SJCRH30 (cell line): ENCODE measurements at regions not wholly inside any gene's neighbourhood (a gene's known extent, or its start where the extent isn't known, plus 50 kb on each side); places are given as distances from the start of the nearest gene placed in this dataset.

Experiments
- DNase-seq, 2 experiments: peaks; one replicate each; pipeline ENCODE4 v3.0.0-alpha.2; 2015 to 2020
- H3K27ac ChIP-seq: fragments of 250-450 bp; sonication (Bioruptor Pico); 2 replicates; pipeline ENCODE4 v1.5.1; 2020; ENCODE audit warnings: mild to moderate bottlenecking, moderate library complexity
- H3K27me3 ChIP-seq: fragments of 250-450 bp; sonication (Bioruptor Pico); 2 replicates; pipeline ENCODE4 v1.5.1; 2020; ENCODE audit warnings: mild to moderate bottlenecking, moderate library complexity
- H3K36me3 ChIP-seq: fragments of 250-450 bp; sonication (Bioruptor Pico); 2 replicates; pipeline ENCODE4 v1.5.1; 2020; ENCODE audit warnings: mild to moderate bottlenecking, moderate library complexity
- H3K4me1 ChIP-seq: fragments of 250-450 bp; sonication (Bioruptor Pico); 2 replicates; pipeline ENCODE4 v1.5.1; 2020; ENCODE audit warnings: mild to moderate bottlenecking, moderate library complexity
- H3K4me3 ChIP-seq: fragments of 250-450 bp; sonication (Bioruptor Pico); 2 replicates; pipeline ENCODE4 v1.5.1; 2020; ENCODE audit warnings: mild to moderate bottlenecking, moderate library complexity
- H3K9me3 ChIP-seq: fragments of 250-450 bp; sonication (Bioruptor Pico); replicated peaks from 2 replicates; pipeline ENCODE4 v1.5.1; 2020; ENCODE audit warnings: mild to moderate bottlenecking, moderate library complexity

DNA sequence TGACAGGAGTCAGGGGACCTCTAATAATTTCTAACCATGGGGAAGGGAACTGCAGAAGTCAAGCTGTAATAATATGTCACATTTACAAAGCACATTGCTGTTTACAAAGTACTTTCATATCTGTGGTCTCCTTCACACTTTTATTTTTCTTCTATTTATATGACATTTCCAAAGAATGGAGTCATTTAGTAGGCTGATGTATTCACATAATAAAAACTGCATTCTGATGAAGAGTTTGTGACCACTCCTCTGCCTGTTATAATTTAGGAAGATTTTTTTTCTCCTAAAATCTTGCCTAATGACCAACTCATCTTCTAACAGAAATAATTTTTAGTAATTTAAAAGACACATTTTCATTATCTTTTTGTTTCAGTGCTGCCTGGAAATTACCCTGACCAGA, 272.2 kb upstream of the VEPH1 start:
- no peaks in the 10 kb centered on the region for H3K9me3 ChIP-seq
- no peak overlapping the region for H3K4me3 ChIP-seq
- H3K27ac ChIP-seq, result no peak overlapping the region
- H3K27me3 ChIP-seq, result no peaks in the 10 kb centered on the region
- no peak for DNase-seq
- no peaks in the 10 kb centered on the region for H3K36me3 ChIP-seq
- H3K4me1 ChIP-seq, result no peaks in the 10 kb centered on the region; the same call in 1 of the 2 replicates

DNA sequence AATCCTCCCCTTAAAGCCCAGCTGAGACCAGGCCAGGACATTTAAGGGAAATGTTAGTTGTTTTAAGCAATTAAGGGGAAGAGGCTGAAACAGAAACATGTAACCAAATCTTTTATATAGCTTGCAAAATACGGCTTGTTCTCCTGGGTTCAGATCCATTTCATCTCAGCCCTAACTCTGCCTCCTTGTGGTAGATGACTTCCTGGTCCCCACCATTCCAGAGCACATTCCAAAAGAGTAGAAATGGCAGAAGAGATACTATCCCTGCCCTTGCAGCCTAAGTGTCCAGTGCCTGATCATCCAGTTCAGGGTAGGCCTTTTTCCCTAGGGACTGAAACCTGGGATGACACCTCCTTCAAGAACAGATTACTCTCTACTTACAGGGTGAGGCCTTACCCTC, 266.2 kb upstream of the VEPH1 start:
- no peaks in the 10 kb centered on the region; the same call in 1 of the 2 replicates for H3K4me1 ChIP-seq
- H3K4me3 ChIP-seq, result no peak overlapping the region
- no peaks in the 10 kb centered on the region for H3K9me3 ChIP-seq
- DNase-seq, result no peak
- no peaks in the 10 kb centered on the region for H3K27me3 ChIP-seq
- no peak overlapping the region for H3K27ac ChIP-seq
- H3K36me3 ChIP-seq, result no peaks in the 10 kb centered on the region

DNA sequence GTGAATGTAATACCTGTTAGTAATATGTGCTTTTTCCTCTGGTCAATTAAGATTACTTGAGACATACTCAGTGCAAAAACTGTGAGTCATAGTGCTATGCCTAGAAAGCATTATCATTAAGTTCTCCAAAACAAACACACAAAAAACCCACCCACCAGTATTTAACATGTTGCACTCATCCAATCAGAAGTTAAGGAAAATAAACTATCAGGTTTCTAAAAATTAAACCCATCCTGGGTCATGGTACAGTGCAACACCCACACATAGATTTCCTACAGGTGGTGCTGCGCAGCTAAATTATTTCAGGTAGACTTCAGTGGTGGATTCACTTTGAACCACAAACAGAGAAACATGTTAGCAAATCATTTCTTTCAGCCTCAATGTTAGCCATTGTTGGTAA, 264.4 kb upstream of the VEPH1 start:
- no peaks in the 10 kb centered on the region for H3K36me3 ChIP-seq
- no peaks in the 10 kb centered on the region for H3K9me3 ChIP-seq
- H3K4me1 ChIP-seq, result no peaks in the 10 kb centered on the region; the same call in 1 of the 2 replicates
- no peaks in the 10 kb centered on the region for H3K27me3 ChIP-seq
- no peak overlapping the region for H3K27ac ChIP-seq
- DNase-seq, result no peak
- no peak overlapping the region for H3K4me3 ChIP-seq

DNA sequence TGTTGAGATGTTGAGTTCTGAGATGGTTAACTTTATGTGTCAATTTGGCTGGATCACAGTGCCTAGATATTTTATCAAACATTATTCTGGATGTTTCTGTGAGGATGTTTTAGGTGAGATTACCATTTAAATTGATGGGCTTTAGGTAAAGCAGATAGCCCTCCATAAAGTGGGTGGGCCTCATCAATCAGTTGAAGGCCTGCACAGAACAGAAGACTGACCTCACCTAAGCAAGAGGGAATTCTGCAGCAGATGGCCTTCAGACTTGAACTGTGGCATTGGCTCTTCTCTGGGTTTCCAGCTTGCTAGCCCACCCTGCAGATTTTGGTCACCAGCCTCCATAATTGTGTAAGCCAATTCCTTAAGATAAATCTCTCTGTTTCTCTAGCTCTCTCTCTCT, 260.4 kb upstream of the VEPH1 start:
- Histone ChIP-seq H3K36me3 (no peaks in the 10 kb centered on the region), H3K9me3 (no peaks in the 10 kb centered on the region), H3K4me1 (no peaks in the 10 kb centered on the region), H3K27me3 (no peaks in the 10 kb centered on the region), H3K4me3 (no peak overlapping the region), H3K27ac (no peak overlapping the region)
- no peak for DNase-seq

DNA sequence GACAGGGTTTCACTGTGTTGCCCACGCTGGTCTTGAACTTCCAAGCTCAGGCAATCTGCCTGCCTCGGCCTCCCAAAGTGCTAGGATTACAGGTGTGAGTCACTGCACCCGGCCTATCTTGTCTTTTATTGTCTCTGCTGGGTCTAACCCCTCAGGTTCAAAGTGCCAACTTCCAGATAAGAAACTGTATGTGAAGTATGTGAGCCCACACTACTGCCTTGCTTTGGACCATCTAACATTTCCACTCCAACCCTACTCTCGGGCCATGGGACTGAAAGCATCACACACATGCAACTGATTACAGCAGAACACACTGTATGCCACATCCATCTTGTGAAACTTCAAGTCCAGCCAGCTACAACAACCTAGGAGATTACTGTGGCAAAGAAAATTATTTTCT, 256.1 kb upstream of the VEPH1 start:
- H3K27ac ChIP-seq, result no peak overlapping the region
- no peak for DNase-seq
- no peaks in the 10 kb centered on the region for H3K36me3 ChIP-seq

DNA sequence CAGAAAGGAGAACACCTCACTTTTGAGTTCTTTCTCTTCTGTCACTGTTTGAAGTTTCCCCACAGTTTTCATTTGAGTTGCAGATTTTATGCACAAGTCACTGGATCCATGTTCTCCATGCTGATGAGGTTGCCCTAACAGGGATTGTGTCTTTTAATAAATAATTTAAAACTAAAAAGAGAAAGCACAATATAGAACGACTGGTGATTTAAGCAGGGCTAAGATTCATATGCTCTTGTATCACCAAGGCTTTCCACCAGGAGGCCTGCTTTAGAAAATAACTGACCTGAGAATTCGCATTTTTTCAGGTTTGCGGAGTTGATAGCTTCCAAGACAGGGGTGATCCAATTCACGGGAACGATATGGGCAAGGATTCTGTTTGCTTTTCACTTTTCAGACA, 252.0 kb upstream of the VEPH1 start:
- H3K4me1 ChIP-seq, result no peaks in the 10 kb centered on the region
- no peak overlapping the region for H3K27ac ChIP-seq
- no peaks in the 10 kb centered on the region for H3K9me3 ChIP-seq
- H3K4me3 ChIP-seq, result no peak overlapping the region
- DNase-seq, result no peak
- no peaks in the 10 kb centered on the region for H3K36me3 ChIP-seq
- H3K27me3 ChIP-seq, result no peaks in the 10 kb centered on the region

More for the DNA sequence above, 256.1 kb upstream of the VEPH1 start:
- no peaks in the 10 kb centered on the region for H3K27me3 ChIP-seq
- H3K4me1 ChIP-seq, result no peaks in the 10 kb centered on the region
- no peaks in the 10 kb centered on the region for H3K9me3 ChIP-seq
- no peak overlapping the region for H3K4me3 ChIP-seq

DNA sequence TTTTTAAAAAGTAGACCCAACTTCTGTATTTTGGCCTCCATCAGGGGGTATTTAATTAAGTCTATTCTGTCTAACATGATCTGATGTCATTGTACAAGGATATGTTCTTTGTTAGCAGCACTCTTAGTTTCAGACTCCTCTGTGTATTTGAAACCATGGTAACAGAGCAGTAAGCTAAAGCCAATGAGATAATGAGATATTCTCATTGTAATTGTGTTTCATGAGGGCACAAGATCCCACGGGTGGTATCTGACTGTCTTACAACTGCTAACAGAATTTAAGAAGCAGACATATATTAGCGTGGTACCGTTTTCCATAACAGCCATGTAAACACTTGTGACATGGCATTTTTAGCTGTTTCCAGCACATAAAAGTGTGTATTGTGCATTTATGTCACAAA, 251.2 kb upstream of the VEPH1 start:
- Histone ChIP-seq H3K4me1 (no peaks in the 10 kb centered on the region), H3K27ac (no peak overlapping the region), H3K4me3 (no peak overlapping the region), H3K36me3 (no peaks in the 10 kb centered on the region), H3K9me3 (no peaks in the 10 kb centered on the region), H3K27me3 (no peaks in the 10 kb centered on the region)
- no peak for DNase-seq

DNA sequence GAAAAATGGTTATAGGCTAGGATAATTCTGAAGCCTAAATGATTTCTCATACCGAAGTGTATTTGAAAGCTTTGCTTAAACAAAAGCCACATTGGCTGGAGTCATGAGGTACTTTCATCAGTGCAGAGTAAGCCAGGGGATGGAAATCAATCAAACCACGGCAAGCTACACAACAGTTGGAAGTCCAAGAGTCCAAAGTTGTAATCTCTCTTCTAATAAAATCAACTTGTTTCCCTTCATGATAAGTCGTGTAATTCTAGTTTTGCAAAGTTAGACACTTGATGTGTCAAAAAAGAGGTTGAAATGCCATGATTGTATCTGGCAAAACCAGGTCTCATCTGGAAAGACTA, 250.5 kb upstream of the VEPH1 start:
- DNase-seq, result no peak
- Histone ChIP-seq H3K4me3 (no peak overlapping the region), H3K27me3 (no peaks in the 10 kb centered on the region), H3K36me3 (no peaks in the 10 kb centered on the region), H3K4me1 (no peaks in the 10 kb centered on the region), H3K9me3 (no peaks in the 10 kb centered on the region), H3K27ac (no peak overlapping the region)

DNA sequence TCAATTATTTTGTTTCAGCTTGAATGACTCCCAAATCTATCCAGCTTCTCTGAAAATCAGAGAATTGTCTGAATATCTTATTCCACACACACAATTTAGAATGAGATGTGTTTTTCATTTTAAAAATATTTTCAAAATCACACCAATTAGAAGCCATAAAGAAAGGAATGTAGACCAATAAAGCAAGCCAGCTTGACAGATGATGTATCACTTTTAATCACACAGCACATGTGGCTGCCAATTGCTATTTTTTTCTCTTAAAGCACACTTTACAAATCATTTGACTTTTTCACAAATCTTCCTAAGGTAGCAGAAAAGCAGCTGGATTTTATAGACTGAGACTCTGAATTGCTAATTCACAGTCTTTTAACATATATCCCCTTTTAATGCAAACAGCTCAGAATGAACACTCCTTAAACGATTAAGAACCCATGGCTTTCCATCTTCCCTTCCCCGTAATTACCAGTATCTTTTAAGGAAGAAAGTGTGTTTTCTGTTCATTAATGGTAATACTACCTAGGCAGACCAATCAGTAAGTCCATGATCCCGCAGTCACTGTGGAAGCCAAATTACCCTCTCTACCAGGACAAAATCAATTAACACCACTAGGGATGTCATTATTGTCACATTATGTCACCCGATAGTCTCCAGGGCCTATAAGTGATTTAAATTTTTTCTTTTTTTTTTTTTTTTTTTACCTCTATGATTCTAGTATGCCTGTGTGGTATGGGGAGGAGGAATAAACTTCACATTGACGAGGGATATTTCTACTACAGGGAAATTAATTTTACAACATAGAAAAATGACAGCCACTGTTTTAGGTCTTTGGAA, 250.0 kb upstream of the VEPH1 start:
- H3K27ac ChIP-seq, result no peak overlapping the region

DNA sequence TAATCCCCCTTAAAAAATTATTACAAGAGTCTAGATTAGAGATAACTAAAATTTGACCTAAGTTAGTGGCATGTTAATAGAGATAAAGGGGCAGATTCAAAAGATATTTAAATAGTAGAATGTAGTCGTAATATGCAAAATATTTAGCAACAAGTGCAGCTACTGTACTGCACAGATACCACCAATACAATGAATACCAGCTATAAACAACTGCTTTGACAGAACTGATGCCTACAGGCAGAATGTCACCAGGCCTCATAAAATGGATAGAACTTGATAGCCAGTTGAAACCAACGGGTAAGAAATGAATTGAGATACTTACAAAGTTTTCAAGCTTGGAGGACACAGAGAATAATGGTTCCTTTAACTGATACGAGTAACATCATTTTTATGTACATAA, 249.3 kb upstream of the VEPH1 start:
- H3K4me1 ChIP-seq, result no peaks in the 10 kb centered on the region
- H3K27ac ChIP-seq, result no peak overlapping the region
- H3K36me3 ChIP-seq, result no peaks in the 10 kb centered on the region
- no peak for DNase-seq
- no peaks in the 10 kb centered on the region for H3K9me3 ChIP-seq
- H3K27me3 ChIP-seq, result no peaks in the 10 kb centered on the region
- no peak overlapping the region for H3K4me3 ChIP-seq

More for the DNA sequence above, 250.0 kb upstream of the VEPH1 start:
- Histone ChIP-seq H3K4me1 (no peaks in the 10 kb centered on the region), H3K4me3 (no peak overlapping the region), H3K9me3 (no peaks in the 10 kb centered on the region), H3K36me3 (no peaks in the 10 kb centered on the region), H3K27me3 (no peaks in the 10 kb centered on the region)
- no peak for DNase-seq

DNA sequence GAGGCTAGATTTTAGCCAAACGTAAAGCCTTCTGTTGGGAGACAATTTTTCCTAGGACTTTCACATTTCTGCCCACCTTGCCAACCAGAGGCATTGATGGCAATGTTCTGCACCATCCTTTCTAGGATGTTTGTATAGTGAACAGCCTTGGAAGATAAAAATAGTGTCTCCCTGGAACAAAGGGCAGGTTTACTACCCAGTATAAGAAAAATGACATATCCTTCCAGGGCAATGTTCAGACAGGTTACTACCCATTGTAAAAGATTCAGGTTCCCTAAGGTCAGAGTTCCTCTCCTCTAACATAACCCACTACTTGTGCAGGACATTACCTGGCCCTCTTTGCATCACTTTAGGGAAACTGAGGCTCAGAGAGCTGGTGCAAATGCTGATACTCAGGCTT, 248.2 kb upstream of the VEPH1 start:
- no peaks in the 10 kb centered on the region for H3K27me3 ChIP-seq

DNA sequence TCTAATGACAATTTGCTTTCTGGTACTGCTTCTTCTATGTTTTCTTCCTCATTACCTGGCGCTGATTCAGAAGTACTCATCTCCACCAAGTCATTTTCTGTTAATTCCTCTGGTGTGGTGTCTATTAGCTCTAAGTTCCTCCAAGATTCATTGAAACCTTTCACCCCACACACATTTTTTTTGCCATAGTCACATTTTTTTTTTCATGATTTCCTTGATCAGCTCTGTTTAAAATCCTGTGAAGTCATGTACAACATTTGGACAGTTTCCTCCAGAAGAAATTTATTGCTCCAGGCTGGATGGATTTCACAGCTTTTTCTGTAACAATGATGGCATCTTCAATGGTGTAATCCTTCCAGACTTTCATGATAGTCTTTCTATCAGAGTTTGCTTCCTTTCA, 243.2 kb upstream of the VEPH1 start:
- Histone ChIP-seq H3K4me3 (no peak overlapping the region), H3K9me3 (no peaks in the 10 kb centered on the region), H3K4me1 (no peaks in the 10 kb centered on the region), H3K27me3 (no peaks in the 10 kb centered on the region), H3K36me3 (no peaks in the 10 kb centered on the region), H3K27ac (no peak overlapping the region)
- DNase-seq, result no peak

More for the DNA sequence above, 248.2 kb upstream of the VEPH1 start:
- Histone ChIP-seq H3K36me3 (no peaks in the 10 kb centered on the region), H3K4me3 (no peak overlapping the region), H3K9me3 (no peaks in the 10 kb centered on the region), H3K27ac (no peak overlapping the region), H3K4me1 (no peaks in the 10 kb centered on the region)
- no peak for DNase-seq

DNA sequence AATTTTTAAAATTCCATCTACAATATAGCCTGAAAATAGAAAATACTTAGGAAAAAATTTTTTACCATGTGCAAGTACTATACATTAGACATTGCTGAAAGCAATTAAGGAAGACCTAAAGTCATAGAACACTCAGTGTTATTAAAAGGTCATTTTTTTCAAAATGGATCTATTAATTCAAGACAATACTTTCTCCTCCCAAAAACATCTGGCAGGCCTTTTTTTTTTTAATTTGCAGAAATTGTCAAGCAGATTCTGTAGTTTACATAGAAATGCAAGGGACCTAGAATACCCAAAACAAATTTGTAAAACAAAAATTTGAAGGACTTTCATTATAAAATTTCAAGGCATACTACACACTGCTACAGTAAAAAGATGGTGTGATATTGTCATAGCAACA, 238.4 kb upstream of the VEPH1 start:
- Histone ChIP-seq H3K4me3 (no peak overlapping the region), H3K27ac (no peak overlapping the region), H3K36me3 (no peaks in the 10 kb centered on the region), H3K9me3 (no peaks in the 10 kb centered on the region), H3K4me1 (no peaks in the 10 kb centered on the region), H3K27me3 (no peaks in the 10 kb centered on the region)
- no peak for DNase-seq

DNA sequence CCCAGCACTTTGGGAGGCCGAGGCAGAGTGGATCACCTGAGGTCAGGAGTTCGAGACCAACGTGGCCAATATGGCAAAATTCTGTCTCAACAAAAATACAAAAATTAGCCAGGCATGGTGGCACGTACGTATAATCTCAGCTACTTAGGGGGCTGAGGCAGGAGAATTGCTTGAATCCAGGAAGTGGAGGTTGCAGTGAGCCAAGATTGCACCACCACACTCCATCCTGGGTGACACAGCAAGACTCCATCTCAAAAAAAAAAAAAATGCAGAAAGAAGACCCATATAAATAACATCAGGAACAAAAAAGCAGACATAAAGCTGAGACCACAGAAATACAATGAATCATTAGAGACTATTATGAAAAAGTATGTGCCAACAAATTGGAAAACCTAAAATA, 235.2 kb upstream of the VEPH1 start:
- Histone ChIP-seq H3K4me3 (no peak overlapping the region), H3K27ac (no peak overlapping the region), H3K9me3 (no peaks in the 10 kb centered on the region), H3K36me3 (no peaks in the 10 kb centered on the region), H3K27me3 (no peaks in the 10 kb centered on the region), H3K4me1 (no peaks in the 10 kb centered on the region)
- no peak for DNase-seq

DNA sequence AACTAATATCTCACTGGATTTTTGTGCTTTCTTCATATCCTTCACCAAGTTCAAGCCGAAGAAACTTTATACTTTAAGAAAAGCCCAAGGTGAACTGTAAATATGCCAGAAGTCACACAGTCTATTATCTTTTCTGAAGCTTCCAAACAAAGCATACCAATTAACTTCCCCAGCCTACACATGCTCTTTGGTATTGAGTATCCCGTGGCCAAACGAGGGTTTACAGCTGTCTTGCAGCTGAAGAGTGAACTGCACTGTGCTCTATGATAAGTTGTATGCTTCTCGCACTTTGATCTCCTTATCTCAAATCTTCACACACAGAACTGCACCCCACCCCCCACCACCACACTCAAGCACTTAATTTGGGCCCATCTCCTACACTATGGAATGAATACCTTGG, 215.6 kb upstream of the VEPH1 start:
- DNase-seq, result no peak
- no peak overlapping the region for H3K27ac ChIP-seq
- no peaks in the 10 kb centered on the region for H3K9me3 ChIP-seq
- no peak overlapping the region for H3K4me3 ChIP-seq
- H3K27me3 ChIP-seq, result no peaks in the 10 kb centered on the region
- H3K4me1 ChIP-seq, result no peaks in the 10 kb centered on the region
- H3K36me3 ChIP-seq, result no peaks in the 10 kb centered on the region

DNA sequence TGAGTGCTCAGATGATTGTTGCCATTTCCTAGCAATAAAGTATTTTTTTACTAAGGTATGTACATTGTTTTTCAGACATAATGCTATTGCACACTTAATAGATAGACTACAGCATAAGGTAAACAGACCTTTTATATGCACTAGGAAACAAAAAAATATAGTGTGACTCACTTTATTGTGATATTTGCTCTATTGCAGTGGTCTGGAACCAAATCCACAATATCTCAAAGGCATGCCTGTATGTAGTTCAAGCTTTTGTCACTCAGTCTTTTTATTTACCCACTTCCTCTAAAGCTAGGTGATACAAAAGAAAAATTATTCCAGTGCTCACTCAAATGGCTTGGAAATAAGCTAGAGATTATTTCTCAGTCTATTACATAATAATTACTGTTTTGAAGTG, 209.9 kb upstream of the VEPH1 start:
- no peak for DNase-seq
- Histone ChIP-seq H3K27me3 (no peaks in the 10 kb centered on the region), H3K4me3 (no peak overlapping the region), H3K4me1 (no peaks in the 10 kb centered on the region), H3K27ac (no peak overlapping the region), H3K36me3 (no peaks in the 10 kb centered on the region), H3K9me3 (no peaks in the 10 kb centered on the region)
